Activated CD4-positive, alpha-beta T cell treated with anti-CD3 and anti-CD28 coated beads for 36 hours (primary cell): ENCODE measurements at regions not wholly inside any gene's neighbourhood (a gene's known extent, or its start where the extent isn't known, plus 50 kb on each side); places are given as distances from the start of the nearest gene placed in this dataset.
"Not testable (repeated sequence)": the region's sequence is repeated elsewhere in the genome, so short reads cannot be mapped to it uniquely, and the experiment has no call there.

Source experiments
- ATAC-seq: fragments of 200-7000 bp; cut with Tn5 transposase; one replicate; pipeline ENCODE4 v1.10.0; 2021; ENCODE audit warnings: mild to moderate bottlenecking, moderate library complexity
- CTCF ChIA-PET: fragments of 350-600 bp; sonication (Branson Sonifier 250); formaldehyde crosslinking; loops from one replicate; lab custom pipeline; 2021; ENCODE audit warnings: antibody characterized with exemption; lab: Charles Lee
- POLR2A ChIA-PET: fragments of 350-600 bp; sonication (Branson Sonifier 250); formaldehyde crosslinking; loops from one replicate; lab custom pipeline; 2021; ENCODE audit warnings: antibody characterized with exemption, inconsistent platforms; lab: Charles Lee
- DNase-seq: peaks from one replicate; pipeline ENCODE4 v3.0.0-alpha.2; 2020
- H3K27ac Mint-ChIP-seq: one replicate; pipeline ENCODE4 v1.8.0; 2021; ENCODE audit warnings: mixed read lengths
- H3K27me3 Mint-ChIP-seq: one replicate; pipeline ENCODE4 v1.8.0; 2021; ENCODE audit warnings: mixed read lengths
- H3K36me3 Mint-ChIP-seq: one replicate; pipeline ENCODE4 v1.8.0; 2021; ENCODE audit warnings: low read depth, mixed read lengths
- H3K4me1 Mint-ChIP-seq: one replicate; pipeline ENCODE4 v1.8.0; 2021; ENCODE audit warnings: mixed read lengths
- H3K4me3 Mint-ChIP-seq: one replicate; pipeline ENCODE4 v1.8.0; 2021; ENCODE audit warnings: mild to moderate bottlenecking, moderate library complexity, mixed read lengths
- H3K9me3 Mint-ChIP-seq: one replicate; pipeline ENCODE4 v1.8.0; 2021; ENCODE audit warnings: low read depth, mixed read lengths
- intact Hi-C, 2 experiments: fragments of 100-400 bp; cut with DNase I in 1 of 2; cut with micrococcal nuclease in 1 of 2; formaldehyde crosslinking; loops; one replicate each; pipeline versions ENCODE4 v1.14.2 to v1.15.1; 2022 to 2024; cut with DNase I, micrococcal nuclease

- H3K27me3 Mint-ChIP-seq, DNase-seq, ATAC-seq, CTCF ChIA-PET, intact Hi-C loops, H3K9me3 Mint-ChIP-seq, H3K4me1 Mint-ChIP-seq, H3K27ac Mint-ChIP-seq, H3K4me3 Mint-ChIP-seq: not testable (repeated sequence)
- peaks cover 22% of the 10 kb centered on the region for H3K36me3 Mint-ChIP-seq
- POLR2A ChIA-PET: interaction anchor here (0.7 kb wide), 1 partner anchor 44 kb away, joined by 3 read pairs; no protein-coding TSS in a partner anchor
Measured at GRCh38 chr12:9306004-9306403, 97.8 kb upstream of the PZP start.

- intact Hi-C loops, POLR2A ChIA-PET, CTCF ChIA-PET, ATAC-seq, H3K9me3 Mint-ChIP-seq, H3K27ac Mint-ChIP-seq, H3K27me3 Mint-ChIP-seq, H3K4me3 Mint-ChIP-seq, DNase-seq, H3K4me1 Mint-ChIP-seq: not testable (repeated sequence)
- H3K36me3 Mint-ChIP-seq: peaks cover 22% of the 10 kb centered on the region
Measured at GRCh38 chr12:9304540-9304939, 96.3 kb upstream of the PZP start.

- DNase-seq, H3K27me3 Mint-ChIP-seq, intact Hi-C loops, ATAC-seq, H3K36me3 Mint-ChIP-seq, H3K9me3 Mint-ChIP-seq, H3K27ac Mint-ChIP-seq, POLR2A ChIA-PET, H3K4me1 Mint-ChIP-seq, H3K4me3 Mint-ChIP-seq, CTCF ChIA-PET: not testable (repeated sequence)
Measured at GRCh38 chr12:9295872-9296271, 87.7 kb upstream of the PZP start.

- ATAC-seq, H3K27ac Mint-ChIP-seq, H3K9me3 Mint-ChIP-seq, H3K36me3 Mint-ChIP-seq, H3K4me3 Mint-ChIP-seq, DNase-seq, H3K27me3 Mint-ChIP-seq, CTCF ChIA-PET, POLR2A ChIA-PET, intact Hi-C loops, H3K4me1 Mint-ChIP-seq: not testable (repeated sequence)
Measured at GRCh38 chr12:9294072-9294620, 86.0 kb upstream of the PZP start.

DNA sequence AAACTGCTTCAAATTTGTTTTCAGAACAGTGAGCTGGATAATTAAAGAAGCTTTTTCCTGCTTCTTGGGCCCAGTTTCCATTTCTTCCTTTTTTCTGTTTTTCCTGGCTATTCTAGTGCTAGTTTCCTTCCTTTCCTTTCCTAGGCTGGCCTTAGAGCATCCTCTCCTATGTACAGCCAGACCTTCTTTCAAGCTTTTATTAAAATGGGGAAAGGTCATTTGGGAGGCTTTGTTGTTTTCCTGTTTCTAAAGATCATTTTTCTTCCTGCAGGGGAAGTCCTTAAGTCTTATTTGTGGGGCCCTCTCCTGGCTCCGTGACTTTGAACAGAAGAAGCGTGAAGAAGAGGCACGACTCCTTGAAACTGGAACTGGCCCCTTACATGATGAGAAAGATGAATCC, 85.2 kb upstream of the PZP start:
- H3K27me3 Mint-ChIP-seq, H3K27ac Mint-ChIP-seq, POLR2A ChIA-PET, H3K36me3 Mint-ChIP-seq, CTCF ChIA-PET, ATAC-seq, H3K4me3 Mint-ChIP-seq, intact Hi-C loops, DNase-seq, H3K9me3 Mint-ChIP-seq, H3K4me1 Mint-ChIP-seq: not testable (repeated sequence)

DNA sequence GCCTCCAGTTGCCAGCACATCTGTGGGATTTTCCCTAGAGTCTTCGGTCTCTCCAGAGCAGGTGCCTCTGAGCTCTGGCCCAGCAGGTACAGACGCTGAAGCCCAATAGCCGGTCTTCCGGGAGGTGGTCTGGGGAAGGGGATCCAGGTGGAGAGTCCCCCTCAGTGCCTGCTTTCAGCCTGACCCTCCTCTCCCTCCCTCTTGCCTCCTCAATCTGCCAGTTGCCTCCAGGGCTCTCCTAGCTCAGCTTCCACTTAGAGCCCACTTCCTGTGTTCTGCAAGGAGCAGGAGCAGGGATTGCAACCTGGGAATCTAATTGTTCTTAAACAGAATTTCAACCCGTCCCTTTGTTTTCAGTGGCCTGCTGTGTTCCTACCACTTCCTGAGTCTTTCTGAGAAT, 81.8 kb upstream of the PZP start:
- H3K9me3 Mint-ChIP-seq, DNase-seq, H3K27me3 Mint-ChIP-seq, H3K4me1 Mint-ChIP-seq, CTCF ChIA-PET, H3K4me3 Mint-ChIP-seq, H3K36me3 Mint-ChIP-seq, H3K27ac Mint-ChIP-seq, intact Hi-C loops, ATAC-seq, POLR2A ChIA-PET: not testable (repeated sequence)

- Mint-ChIP-seq H3K4me3 (peak overlapping the region; percentile 90), H3K27ac (peak overlapping the region; percentile 88)
- ATAC-seq, DNase-seq, POLR2A ChIA-PET, H3K36me3 Mint-ChIP-seq, H3K4me1 Mint-ChIP-seq, CTCF ChIA-PET, H3K9me3 Mint-ChIP-seq, H3K27me3 Mint-ChIP-seq: not testable (repeated sequence)
- intact Hi-C loops: loop anchor here in 1 of 2 experiments (5.0 kb wide), 1 partner anchor 222 kb away; no protein-coding TSS in a partner anchor
Measured at GRCh38 chr12:9284724-9285123, 76.5 kb upstream of the PZP start.

DNA sequence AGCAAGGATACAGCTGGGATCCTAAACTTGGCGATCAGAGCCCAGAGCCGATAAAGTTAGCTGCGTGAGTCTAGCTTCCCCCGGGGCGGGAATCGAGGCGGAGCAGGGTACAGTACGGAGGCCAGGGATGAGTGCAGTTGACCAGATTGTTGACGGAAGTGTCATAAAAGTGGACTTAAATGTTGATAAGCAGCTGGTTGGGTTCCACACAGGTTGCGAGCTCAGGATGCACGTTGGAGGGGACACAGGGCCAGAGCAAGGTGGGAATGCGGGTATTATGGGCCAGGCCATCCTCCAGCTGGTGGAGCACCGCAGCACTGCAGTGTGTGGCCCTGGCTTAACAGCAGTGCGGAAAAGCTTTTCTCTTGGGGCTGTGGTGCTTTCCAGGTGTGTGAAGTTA, 76.0 kb upstream of the PZP start:
- H3K9me3 Mint-ChIP-seq, H3K36me3 Mint-ChIP-seq, H3K4me1 Mint-ChIP-seq, H3K27me3 Mint-ChIP-seq, CTCF ChIA-PET, POLR2A ChIA-PET: not testable (repeated sequence)
- H3K27ac Mint-ChIP-seq: peak overlapping the region; percentile 88
- peak; percentile 30 for DNase-seq
- intact Hi-C loops: loop anchor here in 1 of 2 experiments (5.0 kb wide), 1 partner anchor 222 kb away; no protein-coding TSS in a partner anchor
- H3K4me3 Mint-ChIP-seq: peak overlapping the region; percentile 90
- peak; percentile 55 for ATAC-seq

DNA sequence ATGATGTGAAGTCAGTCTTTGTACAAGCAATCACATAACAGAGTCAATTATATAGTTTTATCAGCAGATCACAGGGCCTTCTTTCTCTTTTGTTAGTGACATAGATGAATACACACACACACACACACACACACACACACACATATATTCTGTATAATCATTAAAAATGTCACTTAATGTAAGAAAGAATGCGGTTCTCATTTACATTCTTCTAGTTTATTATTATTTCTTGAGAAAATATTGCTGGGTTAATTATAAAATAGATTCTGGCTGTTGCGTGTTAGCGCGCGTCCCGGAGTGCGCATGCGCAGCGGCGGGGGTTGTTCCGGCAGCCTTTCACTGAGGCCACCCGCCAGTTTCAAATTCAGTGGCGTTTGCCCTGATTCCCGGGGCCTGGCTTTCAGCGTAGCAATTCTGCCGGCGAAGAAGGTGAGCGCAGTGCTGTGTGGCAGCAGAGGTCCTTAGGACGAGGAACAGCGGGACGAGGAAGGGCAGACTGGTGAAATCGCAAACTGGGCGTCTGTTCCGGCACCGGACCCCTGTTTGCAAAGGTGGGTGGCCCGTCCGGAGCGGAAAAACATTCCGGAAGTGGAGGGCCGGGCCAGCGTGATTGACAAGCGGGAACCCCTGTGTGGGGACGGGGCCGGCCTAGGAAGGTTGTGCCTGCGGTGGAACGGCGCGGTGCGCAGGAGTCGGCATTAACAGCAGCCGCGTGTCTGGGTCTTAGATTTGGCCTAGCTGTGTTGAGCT, 75.3 kb upstream of the PZP start:
- H3K36me3 Mint-ChIP-seq, H3K9me3 Mint-ChIP-seq, H3K27me3 Mint-ChIP-seq, POLR2A ChIA-PET, H3K4me1 Mint-ChIP-seq, CTCF ChIA-PET: not testable (repeated sequence)
- ATAC-seq: peak; percentile 92
- DNase-seq: peak; percentile 89
- Mint-ChIP-seq H3K4me3 (peak overlapping the region; percentile 90), H3K27ac (peak overlapping the region; percentile 93)
- intact Hi-C loops: loop anchor here (1.0 to 5.0 kb wide), 2 partner anchors 39 to 221 kb away; no protein-coding TSS in a partner anchor

- Mint-ChIP-seq H3K4me3 (no peak overlapping the region), H3K9me3 (no peaks in the 10 kb centered on the region), H3K27ac (no peak overlapping the region), H3K27me3 (peaks cover 11% of the 10 kb centered on the region), H3K36me3 (no peaks in the 10 kb centered on the region), H3K4me1 (peaks cover under 1% of the 10 kb centered on the region)
- ChIA-PET CTCF (no interaction called here), POLR2A (no interaction called here)
- ATAC-seq (no peak), DNase-seq (no peak)
- intact Hi-C loops: no loop called here
Measured at GRCh38 chr12:9276990-9277389, 68.8 kb upstream of the PZP start.

DNA sequence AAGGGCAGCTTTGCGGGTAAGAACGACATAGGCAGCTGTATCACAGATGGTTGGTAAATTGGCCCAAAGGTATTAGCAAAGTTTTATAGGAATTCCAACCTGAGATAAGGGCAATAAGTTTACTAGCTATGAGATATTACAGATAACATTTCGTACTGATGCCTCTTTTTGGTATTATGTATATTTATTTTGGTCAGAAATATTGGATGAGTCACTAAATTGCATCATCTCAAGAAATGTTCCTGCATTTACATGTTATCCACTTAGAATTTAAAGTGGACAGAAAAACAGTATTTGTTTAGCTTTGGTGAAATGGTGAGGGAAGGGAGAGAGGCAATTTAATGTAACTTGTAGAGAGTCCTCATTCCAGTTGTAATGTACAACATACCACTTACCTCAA, 65.1 kb upstream of the PZP start:
- intact Hi-C loops: no loop called here
- peaks cover 19% of the 10 kb centered on the region for H3K27me3 Mint-ChIP-seq
- DNase-seq (no peak), ATAC-seq (no peak)
- H3K36me3 Mint-ChIP-seq: no peaks in the 10 kb centered on the region
- POLR2A ChIA-PET: no interaction called here
- H3K4me1 Mint-ChIP-seq: no peaks in the 10 kb centered on the region
- H3K4me3 Mint-ChIP-seq: no peak overlapping the region
- CTCF ChIA-PET: interaction anchor here (0.6 kb wide), 1 partner anchor 413 kb away, joined by 3 read pairs; no protein-coding TSS in a partner anchor
- H3K9me3 Mint-ChIP-seq: no peaks in the 10 kb centered on the region
- no peak overlapping the region for H3K27ac Mint-ChIP-seq

DNA sequence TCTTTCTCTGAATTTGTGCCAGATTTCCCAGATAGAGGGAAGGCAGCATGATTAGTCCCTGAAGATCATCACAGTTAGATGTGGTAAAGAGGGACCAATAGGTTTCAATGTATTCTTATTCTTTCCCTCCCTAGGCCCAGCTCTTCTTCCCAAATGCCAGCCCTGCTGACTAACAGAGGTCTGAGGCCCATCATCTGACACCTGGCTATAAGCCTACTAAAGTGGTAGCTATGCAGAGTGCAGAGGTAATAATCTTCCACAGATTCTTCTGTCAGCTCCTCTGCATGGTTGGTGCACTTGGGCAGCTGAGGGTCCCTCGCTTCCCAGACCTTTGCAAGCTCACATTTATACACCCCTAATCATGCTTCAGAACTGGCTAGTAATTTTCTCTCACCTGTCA, 63.7 kb upstream of the PZP start:
- Mint-ChIP-seq H3K27me3 (peaks cover 14% of the 10 kb centered on the region), H3K4me1 (no peaks in the 10 kb centered on the region), H3K9me3 (no peaks in the 10 kb centered on the region), H3K4me3 (no peak overlapping the region), H3K27ac (no peak overlapping the region), H3K36me3 (no peaks in the 10 kb centered on the region)
- CTCF ChIA-PET: interaction anchor here (0.7 kb wide), 2 partner anchors 13 to 136 kb away, joined by 3 read pairs; no protein-coding TSS in a partner anchor
- DNase-seq: no peak
- intact Hi-C loops: no loop called here
- POLR2A ChIA-PET: no interaction called here
- ATAC-seq: no peak
